Mammary epithelial cell (primary cell): ENCODE measurements at regions not wholly inside any gene's neighbourhood (a gene's known extent, or its start where the extent isn't known, plus 50 kb on each side); places are given as distances from the start of the nearest gene placed in this dataset.
"Not testable (repeated sequence)": the region's sequence is repeated elsewhere in the genome, so short reads cannot be mapped to it uniquely, and the experiment has no call there.

Experiments used
- CTCF ChIP-seq, 2 donors: IDR thresholded peaks in 1 of 2; conservative IDR thresholded peaks in 1 of 2; 2 replicates each; pipeline ENCODE4 v1.5.1; 2011 to 2012; ENCODE audit warnings: inconsistent platforms in 2 of 2, low read length in 2 of 2, mild to moderate bottlenecking in 2 of 2, control low read depth in 1 of 2, low read depth in 1 of 2; ENCODE audit not compliant: insufficient read depth in 1 of 2; ENCODE audit errors: extremely low read depth in 1 of 2
- EZH2 ChIP-seq: IDR thresholded peaks from 2 replicates; pipeline ENCODE4 v1.6.1; 2012; ENCODE audit warnings: low read length, inconsistent platforms, borderline replicate concordance

GRCh38 chr9:43139349-43139748, 955.9 kb downstream of the SPATA31A6 start:
- not testable (repeated sequence) for TF ChIP-seq CTCF (conservative IDR thresholded peaks at IDR 0.05 in 1 of 2, IDR thresholded peaks at IDR 0.05 in 1 of 2; ENCODE audit: extremely low read depth in 1 of 2, insufficient read depth in 1 of 2, low read depth in 1 of 2, low read length in 2 of 2); EZH2
